Common myeloid progenitor, CD34-positive (primary cell): ENCODE measurements at regions not wholly inside any gene's neighbourhood (a gene's known extent, or its start where the extent isn't known, plus 50 kb on each side); places are given as distances from the start of the nearest gene placed in this dataset.
A peak's percentile ranks its signal among the peaks of the same experiment; 100 is the strongest.

Source experiments
- CTCF ChIA-PET: fragments of 350-600 bp; sonication (Branson Sonifier 250); formaldehyde crosslinking; loops from one replicate; lab custom pipeline; 2021; ENCODE audit warnings: antibody characterized with exemption; lab: Charles Lee
- POLR2A ChIA-PET: fragments of 350-600 bp; sonication (Branson Sonifier 250); formaldehyde crosslinking; loops from one replicate; lab custom pipeline; 2021; ENCODE audit warnings: antibody characterized with exemption; lab: Charles Lee
- DNase-seq, 3 donors: peaks; one replicate each; pipeline versions ENCODE4 v3.0.0 to v3.0.0-alpha.2; 2013
- H3K27ac ChIP-seq, 2 experiments: 1 replicate in 1 of 2; 2 replicates in 1 of 2; pipeline ENCODE4 v1.7.0; 2013; ENCODE audit warnings: inconsistent platforms in 2 of 2, low read length in 2 of 2, mild to moderate bottlenecking in 2 of 2, low read depth in 1 of 2, moderate library complexity in 1 of 2; ENCODE audit not compliant: severe bottlenecking in 2 of 2, insufficient read depth in 1 of 2, poor library complexity in 1 of 2
- H3K27me3 ChIP-seq, 5 experiments: replicated peaks in 2 of 5; 1 replicate in 3 of 5; 2 replicates in 2 of 5; pipeline versions ENCODE4 v1.6.1 to v1.7.0; 2013; ENCODE audit warnings: low read length in 4 of 5, mild to moderate bottlenecking in 2 of 5, moderate library complexity in 2 of 5, inconsistent platforms in 1 of 5; ENCODE audit not compliant: insufficient read depth in 5 of 5, control insufficient read depth in 4 of 5
- H3K36me3 ChIP-seq, 4 experiments: 1 replicate in 2 of 4; 2 replicates in 2 of 4; pipeline versions ENCODE4 v1.6.1 to v1.7.0; 2013; ENCODE audit warnings: low read length in 3 of 4, control low read depth in 1 of 4, mild to moderate bottlenecking in 1 of 4; ENCODE audit not compliant: control insufficient read depth in 4 of 4, insufficient read depth in 4 of 4
- H3K4me1 ChIP-seq, 4 experiments: 1 replicate in 3 of 4; 2 replicates in 1 of 4; pipeline versions ENCODE4 v1.6.1 to v1.7.1; 2013; ENCODE audit warnings: low read length in 3 of 4, mild to moderate bottlenecking in 3 of 4, control low read depth in 1 of 4, inconsistent platforms in 1 of 4, moderate library complexity in 1 of 4; ENCODE audit not compliant: control insufficient read depth in 4 of 4, insufficient read depth in 4 of 4; ENCODE audit errors: control extremely low read depth in 1 of 4
- H3K4me3 ChIP-seq, 7 experiments: 1 replicate in 4 of 7; 2 replicates in 3 of 7; pipeline versions ENCODE4 v1.5.1 to v1.7.0; 2013; ENCODE audit warnings: mild to moderate bottlenecking in 7 of 7, low read length in 6 of 7, moderate library complexity in 6 of 7, inconsistent platforms in 2 of 7, low read depth in 2 of 7, control low read depth in 1 of 7; ENCODE audit not compliant: insufficient read depth in 4 of 7, control insufficient read depth in 1 of 7; ENCODE audit errors: extremely low read depth in 1 of 7
- H3K9me3 ChIP-seq, 5 experiments: 1 replicate in 4 of 5; 2 replicates in 1 of 5; pipeline versions ENCODE4 v1.6.1 to v1.7.1; 2013; ENCODE audit warnings: low read length in 4 of 5, mild to moderate bottlenecking in 2 of 5, inconsistent platforms in 1 of 5, low read depth in 1 of 5, moderate library complexity in 1 of 5; ENCODE audit not compliant: control insufficient read depth in 4 of 5, insufficient read depth in 2 of 5; ENCODE audit errors: control extremely low read depth in 1 of 5
- WGBS: methylation state at CpG from one replicate; pipeline ENCODE4 v1.1.5; 2013; ENCODE audit not compliant: insufficient coverage; 5-methylcytosine and 5-hydroxymethylcytosine counted together

DNA sequence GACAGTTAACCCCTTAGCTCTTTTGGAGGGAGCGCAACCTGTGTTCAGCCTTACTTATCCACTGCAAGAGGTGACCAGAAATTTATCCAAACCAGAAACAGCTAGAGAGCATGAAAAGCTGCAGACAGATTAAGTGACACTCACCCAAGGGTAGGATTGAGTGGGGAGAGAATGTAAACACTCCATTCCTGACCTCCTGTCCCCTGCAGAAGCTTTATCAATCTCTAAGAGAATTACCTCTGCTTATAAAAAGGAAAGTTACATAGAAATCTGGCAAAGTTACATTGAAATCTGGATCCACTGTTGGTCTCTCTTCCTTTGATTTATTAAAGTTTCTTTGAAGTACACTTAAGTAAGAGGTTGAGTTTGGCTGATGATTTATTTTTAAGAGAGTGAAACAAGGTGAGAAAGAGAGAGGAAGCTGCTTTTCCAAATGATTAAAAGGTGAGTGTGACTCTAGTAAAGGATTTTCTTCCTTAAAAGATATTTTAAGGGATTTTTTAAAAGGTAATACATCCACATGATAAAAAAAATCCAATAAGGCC, 112.3 kb downstream of the ANAPC4 start:
- 100% methylated on average over 1 of the region's 1 CpG for WGBS

DNA sequence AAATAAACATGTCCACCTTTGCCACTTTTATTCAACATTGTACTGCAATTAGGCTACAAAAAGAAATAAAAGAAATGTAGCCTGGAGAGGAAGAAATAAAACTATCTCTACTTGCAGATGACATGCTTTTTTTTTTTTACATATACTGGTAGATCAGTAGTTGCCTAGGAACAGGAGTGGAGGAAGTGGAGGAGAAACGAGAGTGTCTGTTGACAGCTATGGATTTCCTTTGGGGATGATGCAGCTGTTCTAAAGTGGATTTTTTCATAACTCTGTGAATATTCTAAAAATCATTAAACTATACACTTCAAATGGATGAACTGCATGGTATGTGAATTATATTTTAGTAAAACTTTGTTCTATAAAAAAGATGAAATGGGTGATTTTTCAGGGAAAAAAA, 116.4 kb downstream of the ANAPC4 start:
- no peaks in the 10 kb centered on the region for H3K36me3 ChIP-seq
- no CpG with 5 or more reads among the region's 1 CpG for WGBS
- CTCF ChIA-PET: no interaction called here

More for the DNA sequence above, 112.3 kb downstream of the ANAPC4 start:
- ChIA-PET POLR2A (no interaction called here), CTCF (no interaction called here)
- Histone ChIP-seq H3K36me3 (no peaks in the 10 kb centered on the region), H3K27me3 (no peaks in the 10 kb centered on the region), H3K4me1 (no peaks in the 10 kb centered on the region), H3K4me3 (no peak overlapping the region), H3K9me3 (peaks cover 0 to 10% (median 3%) of the 10 kb centered on the region in 5 experiments), H3K27ac (no peak overlapping the region)
- no peak for DNase-seq

DNA sequence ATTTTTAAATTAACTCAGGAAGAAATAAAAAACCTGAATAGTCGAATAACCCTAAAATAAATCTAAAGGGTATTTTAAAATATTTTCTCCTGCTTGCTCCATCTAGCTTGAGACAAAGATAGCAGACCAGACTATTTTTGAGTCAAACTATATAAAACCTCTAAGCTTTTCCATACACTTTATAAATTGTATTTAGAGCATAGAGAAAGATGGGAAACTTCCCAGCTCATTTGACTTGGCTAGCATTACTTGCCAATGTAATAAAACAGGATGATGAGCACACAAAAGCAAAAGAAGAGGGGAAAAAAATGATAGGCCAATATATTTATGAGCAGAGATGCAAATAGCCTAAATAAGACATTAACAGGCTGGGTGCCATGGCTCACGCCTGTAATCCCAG, 117.1 kb downstream of the ANAPC4 start:
- ChIA-PET CTCF (no interaction called here), POLR2A (no interaction called here)
- no peaks in the 10 kb centered on the region for H3K4me1 ChIP-seq
- no peak for DNase-seq
- H3K4me3 ChIP-seq: no peak overlapping the region
- 100% methylated on average over 1 of the region's 2 CpGs for WGBS
- H3K9me3 ChIP-seq: peaks cover 0 to 2% (median 0%) of the 10 kb centered on the region in 5 experiments
- H3K36me3 ChIP-seq: no peaks in the 10 kb centered on the region
- no peaks in the 10 kb centered on the region for H3K27me3 ChIP-seq
- H3K27ac ChIP-seq: no peak overlapping the region

More for the DNA sequence above, 116.4 kb downstream of the ANAPC4 start:
- H3K4me3 ChIP-seq: no peak overlapping the region
- H3K27ac ChIP-seq: no peak overlapping the region
- peaks cover 0 to 2% (median 0%) of the 10 kb centered on the region in 5 experiments for H3K9me3 ChIP-seq
- H3K4me1 ChIP-seq: no peaks in the 10 kb centered on the region
- DNase-seq: peak in 2 of 3 donors; percentile 11 to 14
- H3K27me3 ChIP-seq: no peaks in the 10 kb centered on the region
- POLR2A ChIA-PET: no interaction called here

DNA sequence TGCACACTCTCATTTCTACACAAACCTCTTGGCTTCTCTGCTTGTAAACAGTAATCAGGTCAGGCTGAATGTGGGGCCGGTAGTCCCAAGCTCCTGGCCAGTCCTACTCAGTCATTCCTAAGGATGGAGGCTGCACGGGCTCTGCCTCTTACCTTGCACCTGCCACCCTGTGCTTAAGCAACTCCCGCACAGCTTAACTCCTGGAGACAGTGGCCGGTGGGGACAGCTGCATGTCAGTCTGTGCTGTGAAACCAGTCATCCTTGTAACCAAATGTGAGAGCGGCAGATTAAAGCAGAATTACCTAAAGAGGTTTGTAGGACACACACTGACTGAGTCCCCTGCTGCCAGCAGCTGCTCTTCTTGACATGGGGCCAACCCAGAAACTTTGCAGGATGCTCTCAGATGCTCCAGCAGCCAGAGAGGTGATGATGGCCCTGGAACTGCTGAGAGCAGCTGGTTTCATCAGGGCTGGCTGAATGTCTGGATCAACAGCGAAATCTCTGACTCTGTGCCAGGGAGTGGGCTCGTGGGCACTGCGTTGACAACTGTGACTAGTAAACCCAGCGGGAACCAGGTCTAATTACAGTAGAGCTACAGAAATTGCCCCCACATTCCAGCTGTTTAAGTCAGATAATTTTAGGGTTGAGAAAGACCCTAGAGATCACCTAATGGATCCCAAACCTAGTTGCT, 123.7 kb downstream of the ANAPC4 start:
- H3K4me1 ChIP-seq: no peaks in the 10 kb centered on the region
- peaks cover 0 to 12% (median 0%) of the 10 kb centered on the region in 5 experiments for H3K9me3 ChIP-seq
- no peaks in the 10 kb centered on the region for H3K27me3 ChIP-seq
- no peak overlapping the region for H3K4me3 ChIP-seq
- no peak for DNase-seq
- POLR2A ChIA-PET: no interaction called here
- WGBS: 85% methylated on average over 8 of the region's 9 CpGs
- no peaks in the 10 kb centered on the region for H3K36me3 ChIP-seq
- no peak overlapping the region for H3K27ac ChIP-seq
- CTCF ChIA-PET: no interaction called here

DNA sequence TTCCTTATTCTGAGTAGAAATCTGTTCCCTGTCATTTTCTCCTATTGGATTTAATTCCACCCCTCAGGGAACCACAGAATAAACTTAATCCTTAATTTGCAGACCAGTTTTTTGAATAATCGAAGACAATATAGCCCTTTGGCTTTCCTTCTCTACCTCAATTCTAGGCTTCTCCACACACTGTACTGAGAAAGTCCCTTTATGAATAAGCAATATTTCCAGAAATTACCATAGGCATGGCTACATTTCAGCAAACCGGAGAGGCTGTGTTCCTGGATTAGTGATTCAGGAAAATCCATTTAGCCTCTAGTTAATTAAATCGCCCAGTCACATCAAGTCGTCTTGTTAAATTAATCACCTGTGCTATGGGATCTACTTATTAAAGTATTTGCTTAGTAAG, 125.1 kb downstream of the ANAPC4 start:
- WGBS: 96% methylated on average over 4 of the region's 4 CpGs
- no peaks in the 10 kb centered on the region for H3K4me1 ChIP-seq
- ChIA-PET POLR2A (no interaction called here), CTCF (no interaction called here)
- H3K27me3 ChIP-seq: no peaks in the 10 kb centered on the region
- no peak overlapping the region for H3K27ac ChIP-seq
- H3K36me3 ChIP-seq: no peaks in the 10 kb centered on the region
- no peak overlapping the region for H3K4me3 ChIP-seq
- DNase-seq: no peak
- H3K9me3 ChIP-seq: peaks cover 0 to 13% (median 0%) of the 10 kb centered on the region in 5 experiments

DNA sequence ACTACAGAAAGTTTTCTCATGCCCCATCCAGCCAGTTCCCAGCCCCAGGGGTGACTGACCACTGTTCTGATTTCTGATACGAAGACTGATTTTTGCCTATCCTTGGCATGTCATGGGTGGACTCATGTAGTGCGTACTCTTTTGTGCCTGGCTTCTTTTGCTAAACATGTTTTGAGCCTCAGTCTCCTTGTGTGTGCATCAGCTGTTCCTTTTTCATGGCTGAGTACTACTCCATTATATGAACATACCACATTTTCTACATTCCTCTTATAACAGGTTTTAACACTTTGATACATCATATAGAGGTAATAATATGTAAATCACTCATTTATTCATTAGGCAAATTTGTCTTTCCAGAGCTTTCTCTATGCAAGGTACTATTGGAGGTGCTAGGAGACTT, 126.7 kb downstream of the ANAPC4 start:
- WGBS: 100% methylated on average over 2 of the region's 2 CpGs
- ChIA-PET POLR2A (no interaction called here), CTCF (no interaction called here)
- no peak overlapping the region for H3K4me3 ChIP-seq
- H3K9me3 ChIP-seq: peaks cover 0 to 11% (median 0%) of the 10 kb centered on the region in 5 experiments
- H3K4me1 ChIP-seq: no peaks in the 10 kb centered on the region
- no peak overlapping the region for H3K27ac ChIP-seq
- H3K36me3 ChIP-seq: no peaks in the 10 kb centered on the region
- no peak for DNase-seq
- H3K27me3 ChIP-seq: no peaks in the 10 kb centered on the region

DNA sequence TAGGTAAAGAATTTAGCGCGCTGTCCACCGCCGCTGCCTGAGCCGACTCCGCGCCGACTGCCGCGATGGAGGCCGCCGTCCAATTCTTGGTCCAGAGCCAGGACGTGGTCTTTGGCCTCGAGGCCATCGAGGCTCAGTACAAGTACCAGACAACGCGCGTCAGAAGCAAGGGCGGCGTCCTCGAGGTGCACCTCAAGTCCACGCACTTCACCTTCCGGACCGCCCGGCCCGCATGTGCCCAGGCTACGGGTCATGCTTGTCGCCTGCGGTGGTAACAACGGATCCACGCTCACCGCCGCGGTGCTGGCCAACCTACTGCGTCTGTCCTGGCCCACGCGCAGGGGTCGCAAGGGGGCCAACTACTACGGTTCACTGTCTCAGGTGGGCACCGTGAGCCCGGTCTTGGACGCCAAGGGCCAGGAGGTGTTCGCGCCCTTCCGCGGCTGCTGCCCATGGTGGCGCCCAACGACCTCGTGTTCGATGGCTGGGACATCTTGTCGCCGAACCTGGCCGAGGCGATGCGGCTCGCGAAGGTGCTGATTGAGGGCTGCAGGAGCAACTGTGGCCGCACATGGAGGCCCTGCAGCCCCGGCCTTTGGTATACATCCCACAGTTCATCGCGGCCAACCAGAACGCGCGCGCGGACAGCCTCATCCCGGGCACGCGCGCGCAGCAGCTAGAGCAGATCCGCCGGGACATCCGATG, 128.0 kb downstream of the ANAPC4 start:
- ChIA-PET POLR2A (no interaction called here), CTCF (no interaction called here)
- H3K4me1 ChIP-seq: no peaks in the 10 kb centered on the region
- no peaks in the 10 kb centered on the region for H3K27me3 ChIP-seq
- H3K9me3 ChIP-seq: peaks cover 0 to 11% (median 0%) of the 10 kb centered on the region in 5 experiments
- no peaks in the 10 kb centered on the region for H3K36me3 ChIP-seq
- no peak overlapping the region for H3K4me3 ChIP-seq
- H3K27ac ChIP-seq: no peak overlapping the region
- 94% methylated on average over 74 of the region's 74 CpGs for WGBS
- no peak for DNase-seq
